IMR-90 (cell line): ENCODE measurements at regions not wholly inside any gene's neighbourhood (a gene's known extent, or its start where the extent isn't known, plus 50 kb on each side); places are given as distances from the start of the nearest gene placed in this dataset.

Experiments used
- ATAC-seq: fragments of 200-7000 bp; cut with Tn5 transposase; 2 replicates; pipeline ENCODE4 v1.9.1; 2020; ENCODE audit warnings: low read depth, mild to moderate bottlenecking, moderate library complexity
- BruUV-seq: library from RNA; stranded (reverse); fragments of 400-500 nt; replicated peaks from 2 replicates; lab custom pipeline; 2021; lab: Mats Ljungman, UMichigan
- CTCF ChIA-PET: fragments of 300-600 bp; formaldehyde crosslinking; extraction: SDS; loops from one replicate; lab custom pipeline; 2021; ENCODE audit warnings: antibody characterized with exemption; lab: Yijun Ruan, JAX
- POLR2A ChIA-PET: fragments of 300-600 bp; sonication (Branson Sonifier 250); formaldehyde crosslinking; loops from one replicate; lab custom pipeline; 2022; ENCODE audit warnings: antibody characterized with exemption; ENCODE audit not compliant: unreplicated experiment; lab: Charles Lee
- DNase-seq: peaks from one replicate; pipeline ENCODE4 v3.0.0; 2013
- H2AFZ ChIP-seq: replicated peaks from 2 replicates; pipeline ENCODE3; 2013; ENCODE audit warnings: low read length, mild to moderate bottlenecking; ENCODE audit not compliant: poor library complexity
- H2AK5ac ChIP-seq: 2 replicates; pipeline ENCODE4 v1.6.1; 2013; ENCODE audit warnings: low read depth, low read length, inconsistent platforms
- H2AK9ac ChIP-seq: replicated peaks from 2 replicates; pipeline ENCODE3; 2013; ENCODE audit warnings: mild to moderate bottlenecking, low read depth, low read length, moderate library complexity; ENCODE audit not compliant: poor library complexity
- H2BK120ac ChIP-seq: 2 replicates; pipeline ENCODE4 v1.6.1; 2013; ENCODE audit warnings: low read depth, low read length, inconsistent platforms
- H2BK15ac ChIP-seq: 3 replicates; pipeline ENCODE4 v1.6.1; 2013; ENCODE audit warnings: low read depth, low read length, inconsistent platforms
- H2BK20ac ChIP-seq: 2 replicates; pipeline ENCODE4 v1.6.1; 2013; ENCODE audit warnings: low read depth, mild to moderate bottlenecking, inconsistent platforms, low read length, moderate library complexity
- H2BK5ac ChIP-seq: 2 replicates; pipeline ENCODE4 v1.6.1; 2013; ENCODE audit warnings: mild to moderate bottlenecking, low read depth, low read length, inconsistent platforms; ENCODE audit not compliant: poor library complexity, severe bottlenecking
- H3K14ac ChIP-seq: replicated peaks from 2 replicates; pipeline ENCODE4 v1.6.1; 2013; ENCODE audit warnings: low read depth, low read length, inconsistent platforms
- H3K18ac ChIP-seq: 2 replicates; pipeline ENCODE4 v1.6.1; 2013; ENCODE audit warnings: low read depth, low read length, control low read depth
- H3K23ac ChIP-seq: 2 replicates; pipeline ENCODE4 v1.6.1; 2013; ENCODE audit warnings: low read depth, low read length, inconsistent platforms
- H3K27ac ChIP-seq: 2 replicates; pipeline ENCODE4 v1.5.1; 2013; ENCODE audit warnings: mild to moderate bottlenecking, control low read depth, low read length; ENCODE audit not compliant: insufficient read depth
- H3K27me3 ChIP-seq: 2 replicates; pipeline ENCODE4 v1.6.1; 2013; ENCODE audit warnings: low read length; ENCODE audit not compliant: control insufficient read depth, insufficient read depth
- H3K36me3 ChIP-seq: 2 replicates; pipeline ENCODE4 v1.6.1; 2013; ENCODE audit warnings: low read length, mixed read lengths; ENCODE audit not compliant: control insufficient read depth, insufficient read depth
- H3K4ac ChIP-seq: 2 replicates; pipeline ENCODE4 v1.6.1; 2013; ENCODE audit warnings: low read depth, low read length, inconsistent platforms
- H3K4me1 ChIP-seq: 2 replicates; pipeline ENCODE4 v1.6.1; 2013; ENCODE audit warnings: low read length, mixed read lengths; ENCODE audit not compliant: control insufficient read depth, insufficient read depth
- H3K4me2 ChIP-seq: 2 replicates; pipeline ENCODE4 v1.6.1; 2013; ENCODE audit warnings: low read depth, mild to moderate bottlenecking, control low read depth, low read length, moderate library complexity
- H3K4me3 ChIP-seq: 2 replicates; pipeline ENCODE4 v1.5.1; 2013; ENCODE audit warnings: low read depth, mild to moderate bottlenecking, control low read depth, low read length, moderate library complexity; ENCODE audit not compliant: insufficient read depth
- H3K56ac ChIP-seq: 2 replicates; pipeline ENCODE4 v1.6.1; 2013; ENCODE audit warnings: low read length, inconsistent platforms; ENCODE audit not compliant: insufficient read depth; ENCODE audit errors: extremely low read depth
- H3K79me1 ChIP-seq, 2 experiments: 2 replicates each; pipeline ENCODE4 v1.6.1; 2013; ENCODE audit warnings: low read length in 2 of 2, inconsistent platforms in 1 of 2, low read depth in 1 of 2
- H3K9ac ChIP-seq: 2 replicates; pipeline ENCODE4 v1.6.1; 2013; ENCODE audit warnings: low read depth, low read length, control low read depth
- H3K9me1 ChIP-seq: 2 replicates; pipeline ENCODE4 v1.6.1; 2013; ENCODE audit warnings: low read length, inconsistent platforms; ENCODE audit not compliant: insufficient read depth
- H3K9me3 ChIP-seq: 2 replicates; pipeline ENCODE4 v1.6.1; 2013; ENCODE audit warnings: low read length; ENCODE audit not compliant: control insufficient read depth, insufficient read depth
- H4K20me1 ChIP-seq: 2 replicates; pipeline ENCODE4 v1.6.1; 2013; ENCODE audit warnings: low read length, inconsistent platforms; ENCODE audit not compliant: insufficient read depth
- H4K5ac ChIP-seq: 2 replicates; pipeline ENCODE4 v1.6.1; 2013; ENCODE audit warnings: mild to moderate bottlenecking, low read depth, low read length, control low read depth
- H4K8ac ChIP-seq, 2 experiments: 2 replicates each; pipeline ENCODE4 v1.6.1; 2013; ENCODE audit warnings: low read depth in 2 of 2, low read length in 2 of 2, control low read depth in 1 of 2, inconsistent platforms in 1 of 2
- H4K91ac ChIP-seq: 2 replicates; pipeline ENCODE4 v1.6.1; 2013; ENCODE audit warnings: low read depth, low read length, inconsistent platforms; ENCODE audit not compliant: insufficient read depth
- MAZ ChIP-seq: IDR thresholded peaks from 2 replicates; pipeline ENCODE4 v1.6.1; 2012; ENCODE audit warnings: low read depth, mild to moderate bottlenecking, low read length, improper control_type of control experiment, moderate library complexity, borderline replicate concordance
- WGBS, 2 experiments: methylation state at CpG; one replicate each; pipeline versions ENCODE4 v1.1.5 to v1.1.7; 2013; ENCODE audit warnings: missing lambda C conversion rate in 2 of 2; ENCODE audit not compliant: insufficient read length in 1 of 2; ENCODE audit errors: extremely low coverage in 2 of 2; 5-methylcytosine and 5-hydroxymethylcytosine counted together
- dilution Hi-C: fragments of 300-500 bp; cut with HindIII; formaldehyde crosslinking; loops from one replicate; pipeline ENCODE4 v1.14.3; 2018; ENCODE audit warnings: low sequenced_read_pairs; ENCODE audit not compliant: unreplicated experiment
- in situ Hi-C: fragments of 300-500 bp; cut with MboI; formaldehyde crosslinking; loops from 3 replicates; pipeline ENCODE4 v1.14.3; 2019; ENCODE audit warnings: low sequenced_read_pairs, inconsistent platforms, mixed read lengths
- intact Hi-C: fragments of 100-400 bp; cut with micrococcal nuclease; formaldehyde crosslinking; loops from 2 replicates; pipeline ENCODE4 v1.10.0; 2022

DNA sequence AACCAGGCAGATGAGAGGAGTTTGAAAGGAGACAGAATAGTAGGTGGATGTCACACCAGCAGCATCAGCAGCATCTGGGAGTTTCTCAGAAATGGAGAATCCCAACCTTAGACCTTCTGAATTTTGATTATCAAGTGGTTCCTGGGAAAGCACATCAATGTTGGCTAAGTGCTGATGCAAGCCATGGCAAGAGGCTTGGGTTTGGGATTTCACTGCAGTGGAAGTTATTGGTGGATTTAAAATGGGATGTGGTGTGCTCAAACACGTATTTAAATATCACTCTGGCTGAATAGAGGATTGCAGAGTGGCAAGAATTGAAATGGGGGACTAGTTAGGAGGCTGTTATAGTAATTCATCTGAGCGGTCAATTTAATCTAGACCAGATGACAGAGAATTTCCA, 387.8 kb upstream of the WWC1 start:
- Histone ChIP-seq H3K56ac (no peak overlapping the region), H3K4me3 (no peak overlapping the region), H3K18ac (no peak overlapping the region), H3K4ac (no peak overlapping the region), H2BK120ac (no peak overlapping the region), H3K27ac (no peak overlapping the region), H2AFZ (no peak overlapping the region), H2BK15ac (no peak overlapping the region), H2AK5ac (no peak overlapping the region), H3K4me2 (no peak overlapping the region), H2BK20ac (no peak overlapping the region), H4K5ac (no peak overlapping the region), H2BK5ac (no peak overlapping the region), H3K9me3 (no peaks in the 10 kb centered on the region; the same call in 1 of the 2 replicates), H4K20me1 (no peaks in the 10 kb centered on the region), H3K9me1 (no peaks in the 10 kb centered on the region), H3K23ac (no peak overlapping the region), H3K14ac (no peak overlapping the region), H4K91ac (no peak overlapping the region), H3K4me1 (no peaks in the 10 kb centered on the region), H3K36me3 (no peaks in the 10 kb centered on the region), H3K79me1 (no peaks in the 10 kb centered on the region), H3K27me3 (peaks cover 2% of the 10 kb centered on the region), H3K9ac (no peak overlapping the region), H4K8ac (no peak overlapping the region), H2AK9ac (no peak overlapping the region)
- BruUV-seq = no TSS peak
- CTCF ChIA-PET = interaction anchor here (0.5 kb wide), 1 partner anchor 114 kb away, joined by 4 read pairs; no protein-coding TSS in a partner anchor
- POLR2A ChIA-PET = no interaction called here
- intact Hi-C loops = no loop called here
- no peak for TF ChIP-seq MAZ
- DNase-seq = no peak
- no peak for ATAC-seq
- 20% methylated on average over 1 of the region's 2 CpGs; no CpG with 5 or more reads in 1 of the 2 experiments for WGBS, 2 experiments
- dilution Hi-C loops = no loop called here
- in situ Hi-C loops = no loop called here
